ENCODE measurements at regions not wholly inside any gene's neighbourhood (a gene's known extent, or its start where the extent isn't known, plus 50 kb on each side); places are given as distances from the start of the nearest gene placed in this dataset.
A peak's percentile ranks its signal among the peaks of the same experiment; 100 is the strongest.

DNA sequence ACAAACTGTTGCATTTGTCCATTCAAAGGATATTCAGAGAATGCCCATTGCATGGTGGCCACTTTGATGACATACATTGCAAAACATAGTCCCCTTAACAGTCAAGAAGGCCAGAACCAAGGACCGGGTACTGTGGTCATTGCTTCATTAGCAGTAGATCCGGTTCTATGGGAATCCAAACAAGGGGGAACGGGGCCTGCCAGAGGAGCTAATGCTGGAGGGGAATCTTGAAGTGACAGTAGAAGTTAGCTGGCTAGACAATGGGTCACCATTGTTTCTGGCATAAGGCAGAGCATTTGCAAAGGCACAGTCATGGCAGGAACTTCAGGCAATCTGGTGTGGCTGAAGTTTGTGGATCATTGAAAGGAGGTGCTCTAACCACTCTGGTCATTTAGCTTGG is 279.7 kb downstream of the SS18 start:
- DNase-seq (ENCODE audit: low spot score) = no peak

DNA sequence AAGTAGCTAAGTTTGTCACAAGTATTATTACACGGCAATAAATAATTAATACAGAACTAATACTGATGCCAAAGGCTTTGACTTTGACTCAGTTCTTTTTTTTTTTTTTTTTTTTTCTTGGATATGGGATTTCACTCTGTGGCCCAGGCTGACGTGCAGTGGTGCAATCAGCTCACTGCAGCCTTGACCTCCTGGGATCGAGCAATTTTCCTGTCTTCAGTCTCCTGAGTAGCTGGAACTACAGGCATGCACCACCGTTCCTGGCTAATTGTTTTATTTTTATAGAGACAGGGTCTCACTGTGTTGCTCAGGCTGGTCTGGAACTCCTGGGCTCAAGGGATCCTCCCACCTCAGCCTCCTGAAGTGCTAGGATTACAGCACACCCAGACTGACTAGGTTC is 284.5 kb downstream of the SS18 start:
- no peak for DNase-seq (ENCODE audit: low spot score)

DNA sequence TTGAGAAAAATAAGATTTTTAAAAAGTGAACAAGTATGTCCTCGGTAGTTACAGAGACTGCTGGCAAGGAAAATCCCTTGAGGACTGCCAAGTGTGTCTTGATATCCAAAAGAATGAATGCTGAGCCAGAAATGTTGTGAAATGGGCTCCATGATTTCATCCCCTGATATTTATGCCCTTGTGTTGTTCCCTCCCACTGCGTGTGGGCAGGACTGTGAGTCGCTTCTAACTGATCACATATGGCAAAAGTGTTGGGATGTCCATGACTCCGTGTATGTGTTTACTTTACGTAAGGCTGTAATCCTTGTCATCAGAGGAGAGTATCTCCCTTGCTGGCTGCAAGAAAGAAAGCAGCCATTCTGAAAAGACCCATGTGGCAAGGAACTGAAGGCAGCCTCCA is 285.1 kb downstream of the SS18 start:
- no peak for DNase-seq (ENCODE audit: low spot score)

DNA sequence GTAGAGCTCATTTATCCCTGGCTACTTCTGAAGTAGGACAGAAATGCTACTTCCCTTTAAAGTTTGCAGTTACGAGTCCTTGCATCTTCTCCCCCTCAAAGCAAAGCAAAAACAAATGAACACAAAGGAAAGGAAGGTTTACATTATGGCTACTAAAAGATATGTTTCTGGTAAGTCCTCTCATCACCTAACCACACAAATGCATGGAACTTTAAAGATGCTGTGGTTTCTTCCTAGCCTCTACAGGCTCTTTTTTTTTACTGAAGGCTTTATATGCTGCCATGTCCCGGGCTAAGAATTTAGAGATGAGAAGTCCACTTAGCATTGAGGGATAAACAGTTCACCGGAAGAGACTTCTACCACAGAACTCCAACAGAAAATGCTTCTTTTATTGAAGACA is 291.2 kb downstream of the SS18 start:
- no peak for DNase-seq (ENCODE audit: low spot score)

DNA sequence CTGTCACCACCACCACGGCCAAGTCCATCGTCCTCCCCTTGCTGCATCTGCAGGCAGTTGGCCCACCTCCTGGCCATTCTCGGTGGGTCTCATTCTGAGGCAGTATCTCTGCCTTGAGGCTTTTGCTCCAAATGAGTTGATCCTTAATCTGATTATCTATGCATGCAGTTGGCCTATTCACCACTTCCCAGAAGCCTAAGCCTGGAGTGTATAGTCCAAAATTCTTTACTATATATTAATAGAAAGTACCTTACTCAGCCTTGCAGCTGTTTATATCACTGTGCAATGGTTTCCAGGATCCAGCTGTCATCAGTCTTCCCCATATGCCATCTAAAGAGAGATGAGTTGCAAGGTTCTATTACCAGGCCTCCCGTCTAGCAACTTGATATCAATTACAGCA is 292.4 kb downstream of the SS18 start:
- DNase-seq (ENCODE audit: low spot score) = no peak

DNA sequence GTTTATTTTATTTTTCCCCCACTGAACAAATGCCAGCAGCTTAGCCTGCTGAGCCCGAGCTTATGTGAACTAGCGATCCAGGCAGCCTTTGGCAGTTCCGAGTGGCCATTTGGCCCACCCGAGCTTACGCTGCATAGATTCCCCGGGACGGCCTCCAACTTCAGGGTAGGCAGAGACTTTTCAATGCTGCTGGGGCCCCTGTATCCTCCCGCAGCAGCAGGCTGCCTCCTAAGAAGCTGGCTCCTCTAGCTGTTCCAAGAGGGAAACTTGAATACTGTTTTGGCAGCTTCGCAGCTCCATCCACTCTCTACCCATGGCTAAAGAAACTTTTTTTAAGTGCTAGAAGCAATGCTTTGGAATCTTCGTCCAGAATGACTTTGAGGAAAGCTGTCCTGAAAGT is 295.2 kb downstream of the SS18 start:
- no peak for DNase-seq (ENCODE audit: low spot score)

DNA sequence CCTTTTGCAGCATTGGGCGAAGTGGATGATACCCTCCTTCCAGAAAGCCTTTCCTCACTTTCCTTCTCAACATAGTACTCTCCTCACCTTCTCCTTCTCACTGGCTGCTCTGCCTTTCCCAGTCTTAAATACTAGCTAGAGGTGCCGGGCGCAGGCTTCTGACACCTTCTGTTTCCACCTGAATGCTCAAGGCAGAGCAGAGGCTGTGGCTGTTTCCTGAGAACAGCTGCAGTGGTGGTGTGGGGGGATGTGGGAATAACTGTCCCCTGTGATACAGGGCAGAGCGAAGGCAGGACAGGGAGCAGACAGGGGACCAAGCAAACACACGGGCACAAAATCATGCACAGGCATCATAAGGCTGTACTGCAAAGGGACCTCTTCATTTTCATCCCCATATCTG is 303.1 kb downstream of the SS18 start:
- DNase-seq (ENCODE audit: low spot score) = no peak

DNA sequence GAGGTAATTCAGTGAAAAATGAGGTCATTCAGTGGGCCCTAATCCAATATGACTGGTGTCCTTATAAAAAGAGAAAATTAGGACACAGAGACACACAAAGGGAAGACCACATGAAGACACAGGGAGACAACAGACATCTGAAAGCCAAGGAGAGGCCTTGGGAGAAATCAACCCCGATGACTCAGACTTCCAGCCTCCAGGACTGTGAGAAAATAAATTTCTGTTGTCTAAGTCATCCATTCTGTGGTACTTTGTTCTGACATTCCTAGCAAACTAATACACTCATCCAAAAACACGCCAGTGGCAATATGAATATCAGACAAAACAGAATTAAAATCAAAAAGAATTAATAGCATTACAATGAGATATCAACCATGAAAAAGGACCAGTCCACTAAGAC is 303.7 kb downstream of the SS18 start:
- peak; percentile 9 for DNase-seq (ENCODE audit: low spot score)

DNA sequence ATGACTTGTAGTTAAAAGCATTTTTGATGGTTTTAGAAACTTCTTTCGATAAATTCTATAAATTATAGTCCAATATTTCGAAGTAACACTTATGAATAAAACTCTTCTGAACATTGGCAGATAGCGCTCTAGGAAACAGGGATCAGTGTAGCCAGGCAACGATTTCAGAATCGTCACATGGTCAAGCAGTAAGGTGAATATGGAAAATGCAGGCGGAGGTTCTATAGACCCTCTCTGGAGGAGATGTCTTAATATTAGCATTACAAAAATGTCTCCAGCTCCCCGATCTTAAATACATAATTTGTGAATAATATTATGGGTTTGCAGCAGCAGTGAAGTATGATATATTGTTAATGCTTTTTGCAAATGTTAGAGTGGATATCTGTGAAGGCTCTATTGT is 310.3 kb downstream of the SS18 start:
- no peak for DNase-seq (ENCODE audit: low spot score)

DNA sequence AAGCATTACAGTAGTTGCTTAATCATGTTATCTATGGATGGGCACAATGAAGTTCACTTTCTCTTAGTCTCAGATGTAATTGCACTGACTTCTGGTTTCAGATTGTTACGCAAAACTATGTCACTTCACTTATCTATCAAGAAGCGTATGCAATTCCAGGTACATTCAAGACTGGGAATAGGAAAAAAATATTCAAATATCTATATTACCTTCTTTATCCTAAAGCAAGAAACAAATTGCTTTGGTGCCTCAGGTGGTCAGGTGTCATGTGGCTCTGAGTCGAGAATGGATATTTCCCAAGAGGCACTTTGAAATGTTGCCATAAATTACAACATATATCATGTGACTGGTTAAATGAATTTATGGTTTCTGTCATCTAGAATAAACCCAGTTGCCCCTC is 318.6 kb downstream of the SS18 start:
- DNase-seq (ENCODE audit: low spot score) = no peak

DNA sequence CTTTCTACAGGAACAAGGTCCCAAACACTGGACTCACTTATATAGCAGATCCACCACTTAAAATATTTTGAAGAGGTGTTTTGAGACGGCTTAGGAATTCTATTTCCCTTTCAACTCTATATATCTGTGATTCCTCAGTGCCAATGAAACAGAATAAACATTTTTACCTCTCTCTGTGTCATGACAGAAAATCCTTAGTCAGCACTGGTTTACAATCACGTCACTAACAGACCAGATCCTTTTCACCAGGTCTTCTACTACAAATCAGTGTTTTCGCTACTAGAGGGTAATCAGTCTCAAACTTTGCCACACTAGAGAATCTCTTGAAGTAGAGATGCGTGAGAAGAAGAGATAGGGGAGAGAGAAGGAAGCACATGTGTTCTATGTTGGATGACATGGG is 325.6 kb downstream of the SS18 start:
- no peak for DNase-seq (ENCODE audit: low spot score)

DNA sequence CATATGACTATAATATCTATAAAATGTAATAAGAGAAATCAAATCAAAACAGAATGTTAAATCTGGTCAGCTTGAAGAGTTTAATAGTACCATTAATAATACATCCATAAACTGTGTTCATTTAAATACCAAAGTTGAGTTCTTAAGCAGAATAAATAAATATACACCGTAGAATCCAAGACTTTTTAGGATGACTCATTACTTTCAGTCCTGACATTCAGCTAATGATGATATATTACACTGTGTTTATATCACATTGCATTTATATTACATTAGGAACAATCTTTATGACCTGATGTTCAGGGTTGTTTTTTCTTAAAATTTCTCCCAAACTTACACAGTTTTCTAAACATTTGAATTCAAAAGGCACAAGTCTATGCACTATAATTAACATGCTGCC is 331.3 kb downstream of the SS18 start:
- DNase-seq (ENCODE audit: low spot score) = no peak

DNA sequence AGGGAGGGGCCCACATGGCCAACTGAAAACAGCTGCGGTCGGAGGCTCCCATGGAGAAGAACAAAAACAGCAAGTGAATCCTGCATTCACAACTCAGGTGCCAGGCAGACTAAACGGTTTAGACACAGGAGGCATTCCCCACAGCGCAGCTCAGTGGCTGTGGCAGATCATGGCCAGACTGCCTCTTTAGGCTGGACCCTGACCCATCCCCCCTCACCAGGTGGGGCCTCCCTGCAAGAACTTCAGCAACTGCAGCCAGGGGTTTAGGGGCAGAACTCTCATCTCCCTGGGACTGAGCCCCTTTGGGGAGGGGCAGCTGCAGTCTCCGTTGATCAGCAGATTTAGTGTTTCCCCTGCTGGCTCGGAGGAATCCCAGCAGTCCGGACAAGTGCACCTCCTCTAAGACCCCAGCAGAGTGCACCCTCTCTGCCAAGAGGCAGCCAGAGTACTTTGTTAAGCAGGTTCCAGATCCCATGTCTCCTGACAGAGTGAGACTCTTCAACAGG is 346.7 kb downstream of the SS18 start:
- DNase-seq (ENCODE audit: low spot score) = no peak

DNA sequence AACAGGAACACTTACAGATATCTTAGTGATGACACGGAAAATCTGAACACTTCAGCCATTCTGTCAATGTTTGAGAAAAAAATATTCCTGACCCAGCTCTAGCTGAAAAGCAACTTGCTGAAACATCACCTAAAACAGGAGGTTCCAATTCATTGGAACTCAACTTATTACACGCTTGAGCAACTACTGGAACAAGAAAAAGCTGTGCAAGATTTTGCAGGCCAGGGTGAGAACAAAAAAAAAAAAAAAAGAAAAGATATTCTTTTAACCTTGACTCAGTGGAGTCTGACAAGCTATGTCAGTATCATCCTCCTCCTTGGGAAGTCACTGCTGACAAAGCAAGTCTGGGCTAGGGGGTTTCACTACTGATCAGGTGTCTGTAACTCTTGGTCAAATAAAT is 351.0 kb downstream of the SS18 start:
- no peak for DNase-seq (ENCODE audit: low spot score)

DNA sequence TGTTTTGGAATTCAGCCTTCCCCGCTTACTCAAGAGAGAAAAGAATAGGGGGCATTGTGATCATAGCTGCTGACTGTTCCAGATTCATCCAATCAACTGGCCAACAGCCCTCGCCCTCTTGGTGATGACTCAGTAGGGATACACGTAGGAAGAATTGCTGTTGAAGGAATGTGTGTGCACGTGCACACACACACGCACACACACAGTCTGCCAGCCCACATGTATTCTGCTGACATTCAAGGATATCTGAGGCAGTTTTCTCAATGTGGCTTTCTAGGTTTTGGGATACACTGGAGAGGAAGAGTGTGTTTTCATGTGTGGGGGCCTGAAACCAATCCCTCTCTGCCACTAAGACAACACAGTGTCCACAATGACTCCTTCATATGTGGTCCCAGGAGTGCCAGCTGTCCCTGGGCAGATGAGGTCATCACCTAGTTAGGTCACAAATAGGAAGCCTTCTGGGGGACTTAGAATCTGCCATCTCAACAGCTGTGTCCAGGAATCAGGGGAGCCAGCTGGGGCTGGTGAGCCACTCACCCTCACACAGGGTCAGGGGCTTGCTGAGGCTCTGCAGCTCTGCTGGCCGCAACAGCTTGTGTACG is 352.6 kb downstream of the SS18 start:
- no peak for DNase-seq (ENCODE audit: low spot score)

DNA sequence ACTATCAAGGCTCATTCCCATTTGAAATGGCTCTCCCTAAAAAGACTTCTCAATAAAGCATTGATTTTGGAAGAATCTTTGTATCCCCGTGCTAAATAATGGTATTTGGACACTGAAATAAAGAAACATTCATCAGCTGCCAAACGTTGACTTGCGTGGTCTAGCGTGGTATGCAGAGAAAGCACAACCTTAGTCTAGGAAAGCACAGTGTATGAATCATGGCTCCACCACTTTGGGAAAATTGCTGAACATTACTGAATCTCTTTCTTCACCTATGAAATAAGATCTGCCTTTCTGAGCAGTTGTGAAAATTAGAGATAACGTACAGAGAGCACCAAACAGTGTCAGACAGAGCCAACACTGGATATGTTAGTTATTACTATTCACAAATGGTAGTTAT is 353.9 kb downstream of the SS18 start:
- DNase-seq (ENCODE audit: low spot score) = no peak

DNA sequence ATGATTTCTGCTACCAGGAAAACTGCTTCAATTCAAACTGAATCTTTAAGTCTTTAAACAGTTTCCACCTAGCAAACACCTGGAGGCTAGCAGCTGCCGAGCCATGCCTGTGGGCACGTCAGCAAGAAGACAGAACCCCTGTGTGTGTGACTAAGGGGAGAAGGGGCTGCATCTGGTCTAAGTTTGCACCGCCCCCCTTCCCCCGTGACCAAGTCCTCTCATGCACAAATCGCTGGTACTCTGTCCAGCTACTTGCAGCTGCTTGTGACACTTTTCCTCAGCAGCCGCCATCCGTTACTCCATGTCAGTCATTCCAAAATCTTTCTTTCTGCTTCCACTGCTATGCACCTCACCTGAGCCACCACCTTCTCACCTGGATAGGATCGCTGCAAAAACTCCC is 355.0 kb downstream of the SS18 start:
- DNase-seq (ENCODE audit: low spot score) = no peak

DNA sequence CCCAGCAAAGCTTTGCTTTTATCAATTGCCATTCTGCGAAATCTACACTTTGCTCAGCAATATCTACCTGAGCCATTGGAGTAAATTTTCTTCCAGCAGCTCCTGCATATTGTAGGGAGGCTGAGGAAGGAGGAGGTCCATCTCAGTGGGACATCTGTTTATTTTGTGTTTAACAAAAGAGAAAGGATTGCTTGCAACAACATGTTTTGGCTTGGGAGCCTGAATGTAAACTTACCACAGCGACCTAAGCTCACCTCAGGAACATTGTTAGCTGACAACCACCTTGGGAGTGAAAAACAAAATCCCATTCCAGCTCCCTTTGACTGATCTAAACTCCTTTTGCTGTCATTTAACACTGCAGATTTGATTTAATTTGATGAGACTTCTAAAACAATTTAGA is 356.1 kb downstream of the SS18 start:
- no peak for DNase-seq (ENCODE audit: low spot score)

DNA sequence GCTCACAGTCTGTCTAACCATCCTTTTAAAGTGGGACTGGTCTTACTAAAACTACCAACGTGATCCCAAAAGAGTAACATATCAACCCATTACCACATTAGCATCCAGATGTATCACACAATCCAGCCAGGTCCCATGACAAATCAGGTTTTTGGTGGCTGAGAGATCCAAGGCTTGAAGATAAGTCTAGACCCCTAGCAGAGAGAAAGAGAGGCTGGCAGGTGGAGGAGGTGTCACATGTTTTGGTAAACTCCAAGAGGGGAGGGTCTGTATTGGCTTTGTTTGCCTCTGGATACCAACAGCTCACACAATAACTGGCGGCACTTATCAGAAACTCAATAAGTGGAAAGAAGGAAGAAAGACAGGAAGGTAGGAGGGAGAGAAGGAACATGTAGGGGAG is 357.6 kb downstream of the SS18 start:
- DNase-seq (ENCODE audit: low spot score) = no peak

DNA sequence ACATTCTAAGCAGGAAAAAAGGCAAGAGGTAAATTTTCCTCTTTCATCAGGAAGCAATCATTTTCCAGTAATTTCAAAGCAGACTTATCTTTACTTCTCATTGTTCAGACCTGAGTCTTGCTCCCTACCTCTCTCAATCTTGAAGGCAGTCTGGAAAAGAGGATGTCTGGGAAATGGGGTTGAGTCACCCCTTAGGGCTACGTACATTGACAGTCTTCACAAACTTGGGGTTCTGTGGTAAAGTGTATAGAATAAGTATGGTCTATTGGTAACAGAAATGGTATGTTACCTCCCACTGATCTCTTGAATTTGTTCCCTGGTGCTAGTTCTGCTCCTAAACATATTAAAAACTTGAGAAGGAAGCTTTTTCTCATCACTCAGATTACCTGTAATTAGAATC is 361.3 kb downstream of the SS18 start:
- DNase-seq (ENCODE audit: low spot score) = no peak

DNA sequence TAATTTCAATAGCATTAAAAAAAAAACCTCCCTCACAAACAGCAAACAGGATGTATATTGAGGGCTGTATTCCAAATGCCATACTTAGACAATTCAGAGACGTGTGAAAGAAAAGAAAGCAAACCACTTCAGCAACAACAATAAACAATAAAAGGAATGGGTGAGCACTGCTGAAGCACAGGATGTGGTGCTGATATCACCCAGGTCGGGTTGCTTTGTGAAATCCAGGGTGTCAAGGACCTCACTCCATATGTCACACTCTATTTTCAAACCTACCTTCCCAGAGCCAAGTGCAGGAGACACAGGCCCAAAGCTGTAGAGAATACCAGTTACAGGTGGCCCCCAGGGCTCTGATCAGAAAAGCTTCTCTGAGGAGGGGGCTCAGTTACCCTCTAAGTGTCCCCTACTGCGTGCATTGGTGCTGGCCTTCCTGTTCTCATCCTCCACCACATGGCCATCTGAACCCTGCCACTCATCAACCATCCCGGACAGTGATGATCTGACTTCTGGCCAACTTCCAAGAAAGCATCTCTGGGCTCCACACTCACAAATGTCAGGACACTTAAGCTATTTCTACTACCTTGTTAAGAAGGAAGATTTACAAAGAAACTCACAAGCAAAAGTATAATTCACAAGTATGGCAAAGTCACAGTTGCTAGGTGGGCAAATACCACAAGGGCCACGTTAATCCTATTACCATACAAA is 363.0 kb downstream of the SS18 start:
- no peak for DNase-seq (ENCODE audit: low spot score)

DNA sequence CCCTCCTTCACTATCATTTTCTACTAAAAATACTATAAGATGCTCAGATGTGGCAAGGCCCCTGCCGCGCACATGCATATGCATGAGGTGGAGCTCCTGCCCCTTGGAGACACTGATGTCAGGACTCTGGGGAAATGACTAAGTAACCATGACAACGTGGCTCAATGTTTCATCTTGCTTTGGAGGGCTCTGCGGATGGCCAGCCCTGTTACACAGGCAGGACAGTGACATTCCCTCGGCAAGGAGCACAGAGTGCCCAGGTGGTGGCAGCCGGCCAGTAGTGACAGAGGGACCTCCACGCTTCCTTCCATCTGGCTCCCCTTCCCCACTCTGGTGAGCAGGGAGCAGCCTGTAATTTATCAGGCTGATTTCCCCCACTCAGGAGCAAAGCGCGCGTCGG is 364.1 kb downstream of the SS18 start:
- no peak for DNase-seq (ENCODE audit: low spot score)

DNA sequence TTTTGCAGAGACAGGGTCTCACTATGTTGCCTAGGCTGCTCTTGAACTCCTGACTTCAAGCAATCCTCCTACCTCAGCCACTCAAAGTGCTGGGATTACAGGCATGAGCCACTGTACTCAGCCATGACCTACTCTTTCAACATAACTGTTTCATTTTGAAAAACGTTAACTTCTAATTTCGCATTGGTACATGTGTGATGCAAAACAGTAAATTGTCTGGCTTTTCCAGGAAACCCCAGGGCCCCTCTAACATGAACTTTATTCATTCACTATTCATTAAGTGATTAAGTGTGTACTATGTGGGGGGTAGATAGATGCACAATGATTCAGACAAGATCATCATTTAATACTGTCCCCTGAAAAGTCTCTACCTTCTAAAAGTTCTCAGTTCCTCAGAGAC is 364.9 kb downstream of the SS18 start:
- no peak for DNase-seq (ENCODE audit: low spot score)

DNA sequence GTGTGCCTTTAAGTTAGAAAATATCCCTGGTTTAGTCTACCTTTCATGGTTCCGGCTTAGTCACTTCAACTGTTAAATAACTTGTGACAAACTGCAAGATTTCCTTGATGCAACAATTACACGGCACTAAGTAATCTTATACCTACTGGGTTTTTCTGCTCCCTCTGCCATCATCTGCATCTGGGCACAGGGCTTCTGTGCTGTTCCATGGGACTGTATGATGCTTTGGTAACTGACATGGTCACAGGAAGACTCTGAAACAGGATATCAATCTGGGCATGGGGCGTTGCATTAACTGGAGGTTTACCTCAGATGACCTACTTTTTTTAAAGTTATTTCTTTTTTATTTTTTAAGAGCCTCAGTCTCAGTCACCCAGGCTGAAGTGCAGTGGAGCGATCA is 365.4 kb downstream of the SS18 start:
- no peak for DNase-seq (ENCODE audit: low spot score)

Data from A172 (cell line).